H1 (cell line): ENCODE measurements at regions not wholly inside any gene's neighbourhood (a gene's known extent, or its start where the extent isn't known, plus 50 kb on each side); places are given as distances from the start of the nearest gene placed in this dataset.

Source experiments
- EP300 ChIP-seq, 2 experiments: IDR thresholded peaks; 1 replicate in 1 of 2; 2 replicates in 1 of 2; pipeline ENCODE4 v1.6.1; 2011 to 2012; ENCODE audit warnings: low read depth in 2 of 2, low read length in 2 of 2, mild to moderate bottlenecking in 2 of 2, borderline replicate concordance in 1 of 2, inconsistent platforms in 1 of 2, moderate library complexity in 1 of 2
- GABPA ChIP-seq: IDR thresholded peaks from 2 replicates; pipeline ENCODE4 v1.6.1; 2011; ENCODE audit warnings: mild to moderate bottlenecking, low read length, moderate library complexity, borderline replicate concordance; ENCODE audit not compliant: insufficient read depth
- KDM4A ChIP-seq: IDR thresholded peaks from one replicate; pipeline ENCODE4 v1.7.1; 2012; ENCODE audit warnings: low read depth, mild to moderate bottlenecking, moderate library complexity, low read length, inconsistent platforms; ENCODE audit not compliant: severe bottlenecking
- NANOG ChIP-seq: IDR thresholded peaks from 2 replicates; pipeline ENCODE4 v1.6.1; 2011; ENCODE audit warnings: low read length, low read depth, mild to moderate bottlenecking, inconsistent platforms; ENCODE audit not compliant: insufficient read depth, poor library complexity, severe bottlenecking
- RFX5 ChIP-seq: IDR thresholded peaks from 2 replicates; pipeline ENCODE4 v1.6.1; 2011; ENCODE audit warnings: low read depth, low read length, improper control_type of control experiment, borderline replicate concordance
- TF ChIP-seq, protein P1 (sequence below): fragments of 300-600 bp; sonication (generic); IDR thresholded peaks from 2 replicates; pipeline ENCODE4 v1.7.1; 2012; ENCODE audit warnings: low read length, moderate library complexity, mild to moderate bottlenecking, inconsistent platforms; ENCODE audit not compliant: insufficient replicate concordance
- TF ChIP-seq, protein P2 (sequence below): IDR thresholded peaks from 2 replicates; pipeline ENCODE4 v1.6.1; 2012; ENCODE audit warnings: inconsistent platforms
- TF ChIP-seq, protein P3 (sequence below), 3 experiments: IDR thresholded peaks; 1 replicate in 2 of 3; 2 replicates in 1 of 3; pipeline versions ENCODE4 v1.5.1 to v1.6.1; 2011; ENCODE audit warnings: low read length in 3 of 3, mild to moderate bottlenecking in 3 of 3, inconsistent platforms in 2 of 3, low read depth in 1 of 3, moderate library complexity in 1 of 3; ENCODE audit not compliant: insufficient read depth in 1 of 3; ENCODE audit errors: control extremely low read depth in 1 of 3

DNA sequence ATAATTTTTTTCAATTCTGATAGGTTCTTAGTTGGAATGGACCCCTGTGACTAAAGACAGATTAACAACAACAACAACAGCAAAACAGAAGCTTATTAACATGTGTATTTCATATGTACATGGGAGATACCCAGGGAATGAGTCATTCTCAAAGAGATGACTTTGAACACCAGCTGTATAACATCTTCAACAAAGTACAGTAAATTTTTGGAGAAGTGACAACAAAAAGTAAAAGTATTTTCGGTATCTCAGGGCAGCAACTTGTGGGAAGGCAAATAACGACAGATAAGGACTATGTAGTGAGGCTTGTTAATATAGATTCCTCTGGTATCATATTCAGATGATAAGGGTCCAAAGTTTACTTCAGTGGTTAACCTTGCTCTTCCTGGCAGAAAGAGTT is 573.4 kb upstream of the RAG2 start (continued):
- TF ChIP-seq, protein P1, sequence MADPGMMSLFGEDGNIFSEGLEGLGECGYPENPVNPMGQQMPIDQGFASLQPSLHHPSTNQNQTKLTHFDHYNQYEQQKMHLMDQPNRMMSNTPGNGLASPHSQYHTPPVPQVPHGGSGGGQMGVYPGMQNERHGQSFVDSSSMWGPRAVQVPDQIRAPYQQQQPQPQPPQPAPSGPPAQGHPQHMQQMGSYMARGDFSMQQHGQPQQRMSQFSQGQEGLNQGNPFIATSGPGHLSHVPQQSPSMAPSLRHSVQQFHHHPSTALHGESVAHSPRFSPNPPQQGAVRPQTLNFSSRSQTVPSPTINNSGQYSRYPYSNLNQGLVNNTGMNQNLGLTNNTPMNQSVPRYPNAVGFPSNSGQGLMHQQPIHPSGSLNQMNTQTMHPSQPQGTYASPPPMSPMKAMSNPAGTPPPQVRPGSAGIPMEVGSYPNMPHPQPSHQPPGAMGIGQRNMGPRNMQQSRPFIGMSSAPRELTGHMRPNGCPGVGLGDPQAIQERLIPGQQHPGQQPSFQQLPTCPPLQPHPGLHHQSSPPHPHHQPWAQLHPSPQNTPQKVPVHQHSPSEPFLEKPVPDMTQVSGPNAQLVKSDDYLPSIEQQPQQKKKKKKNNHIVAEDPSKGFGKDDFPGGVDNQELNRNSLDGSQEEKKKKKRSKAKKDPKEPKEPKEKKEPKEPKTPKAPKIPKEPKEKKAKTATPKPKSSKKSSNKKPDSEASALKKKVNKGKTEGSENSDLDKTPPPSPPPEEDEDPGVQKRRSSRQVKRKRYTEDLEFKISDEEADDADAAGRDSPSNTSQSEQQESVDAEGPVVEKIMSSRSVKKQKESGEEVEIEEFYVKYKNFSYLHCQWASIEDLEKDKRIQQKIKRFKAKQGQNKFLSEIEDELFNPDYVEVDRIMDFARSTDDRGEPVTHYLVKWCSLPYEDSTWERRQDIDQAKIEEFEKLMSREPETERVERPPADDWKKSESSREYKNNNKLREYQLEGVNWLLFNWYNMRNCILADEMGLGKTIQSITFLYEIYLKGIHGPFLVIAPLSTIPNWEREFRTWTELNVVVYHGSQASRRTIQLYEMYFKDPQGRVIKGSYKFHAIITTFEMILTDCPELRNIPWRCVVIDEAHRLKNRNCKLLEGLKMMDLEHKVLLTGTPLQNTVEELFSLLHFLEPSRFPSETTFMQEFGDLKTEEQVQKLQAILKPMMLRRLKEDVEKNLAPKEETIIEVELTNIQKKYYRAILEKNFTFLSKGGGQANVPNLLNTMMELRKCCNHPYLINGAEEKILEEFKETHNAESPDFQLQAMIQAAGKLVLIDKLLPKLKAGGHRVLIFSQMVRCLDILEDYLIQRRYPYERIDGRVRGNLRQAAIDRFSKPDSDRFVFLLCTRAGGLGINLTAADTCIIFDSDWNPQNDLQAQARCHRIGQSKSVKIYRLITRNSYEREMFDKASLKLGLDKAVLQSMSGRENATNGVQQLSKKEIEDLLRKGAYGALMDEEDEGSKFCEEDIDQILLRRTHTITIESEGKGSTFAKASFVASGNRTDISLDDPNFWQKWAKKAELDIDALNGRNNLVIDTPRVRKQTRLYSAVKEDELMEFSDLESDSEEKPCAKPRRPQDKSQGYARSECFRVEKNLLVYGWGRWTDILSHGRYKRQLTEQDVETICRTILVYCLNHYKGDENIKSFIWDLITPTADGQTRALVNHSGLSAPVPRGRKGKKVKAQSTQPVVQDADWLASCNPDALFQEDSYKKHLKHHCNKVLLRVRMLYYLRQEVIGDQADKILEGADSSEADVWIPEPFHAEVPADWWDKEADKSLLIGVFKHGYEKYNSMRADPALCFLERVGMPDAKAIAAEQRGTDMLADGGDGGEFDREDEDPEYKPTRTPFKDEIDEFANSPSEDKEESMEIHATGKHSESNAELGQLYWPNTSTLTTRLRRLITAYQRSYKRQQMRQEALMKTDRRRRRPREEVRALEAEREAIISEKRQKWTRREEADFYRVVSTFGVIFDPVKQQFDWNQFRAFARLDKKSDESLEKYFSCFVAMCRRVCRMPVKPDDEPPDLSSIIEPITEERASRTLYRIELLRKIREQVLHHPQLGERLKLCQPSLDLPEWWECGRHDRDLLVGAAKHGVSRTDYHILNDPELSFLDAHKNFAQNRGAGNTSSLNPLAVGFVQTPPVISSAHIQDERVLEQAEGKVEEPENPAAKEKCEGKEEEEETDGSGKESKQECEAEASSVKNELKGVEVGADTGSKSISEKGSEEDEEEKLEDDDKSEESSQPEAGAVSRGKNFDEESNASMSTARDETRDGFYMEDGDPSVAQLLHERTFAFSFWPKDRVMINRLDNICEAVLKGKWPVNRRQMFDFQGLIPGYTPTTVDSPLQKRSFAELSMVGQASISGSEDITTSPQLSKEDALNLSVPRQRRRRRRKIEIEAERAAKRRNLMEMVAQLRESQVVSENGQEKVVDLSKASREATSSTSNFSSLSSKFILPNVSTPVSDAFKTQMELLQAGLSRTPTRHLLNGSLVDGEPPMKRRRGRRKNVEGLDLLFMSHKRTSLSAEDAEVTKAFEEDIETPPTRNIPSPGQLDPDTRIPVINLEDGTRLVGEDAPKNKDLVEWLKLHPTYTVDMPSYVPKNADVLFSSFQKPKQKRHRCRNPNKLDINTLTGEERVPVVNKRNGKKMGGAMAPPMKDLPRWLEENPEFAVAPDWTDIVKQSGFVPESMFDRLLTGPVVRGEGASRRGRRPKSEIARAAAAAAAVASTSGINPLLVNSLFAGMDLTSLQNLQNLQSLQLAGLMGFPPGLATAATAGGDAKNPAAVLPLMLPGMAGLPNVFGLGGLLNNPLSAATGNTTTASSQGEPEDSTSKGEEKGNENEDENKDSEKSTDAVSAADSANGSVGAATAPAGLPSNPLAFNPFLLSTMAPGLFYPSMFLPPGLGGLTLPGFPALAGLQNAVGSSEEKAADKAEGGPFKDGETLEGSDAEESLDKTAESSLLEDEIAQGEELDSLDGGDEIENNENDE: no peak
- TF ChIP-seq KDM4A (no peak), GABPA (no peak), NANOG (no peak), RFX5 (no peak), EP300 (IDR thresholded peaks at IDR 0.05; ENCODE audit: borderline replicate concordance in 1 of 2, low read depth in 2 of 2, low read length in 2 of 2) (no peak)
- TF ChIP-seq, protein P2, sequence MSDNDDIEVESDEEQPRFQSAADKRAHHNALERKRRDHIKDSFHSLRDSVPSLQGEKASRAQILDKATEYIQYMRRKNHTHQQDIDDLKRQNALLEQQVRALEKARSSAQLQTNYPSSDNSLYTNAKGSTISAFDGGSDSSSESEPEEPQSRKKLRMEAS: no peak
- TF ChIP-seq, protein P3, sequence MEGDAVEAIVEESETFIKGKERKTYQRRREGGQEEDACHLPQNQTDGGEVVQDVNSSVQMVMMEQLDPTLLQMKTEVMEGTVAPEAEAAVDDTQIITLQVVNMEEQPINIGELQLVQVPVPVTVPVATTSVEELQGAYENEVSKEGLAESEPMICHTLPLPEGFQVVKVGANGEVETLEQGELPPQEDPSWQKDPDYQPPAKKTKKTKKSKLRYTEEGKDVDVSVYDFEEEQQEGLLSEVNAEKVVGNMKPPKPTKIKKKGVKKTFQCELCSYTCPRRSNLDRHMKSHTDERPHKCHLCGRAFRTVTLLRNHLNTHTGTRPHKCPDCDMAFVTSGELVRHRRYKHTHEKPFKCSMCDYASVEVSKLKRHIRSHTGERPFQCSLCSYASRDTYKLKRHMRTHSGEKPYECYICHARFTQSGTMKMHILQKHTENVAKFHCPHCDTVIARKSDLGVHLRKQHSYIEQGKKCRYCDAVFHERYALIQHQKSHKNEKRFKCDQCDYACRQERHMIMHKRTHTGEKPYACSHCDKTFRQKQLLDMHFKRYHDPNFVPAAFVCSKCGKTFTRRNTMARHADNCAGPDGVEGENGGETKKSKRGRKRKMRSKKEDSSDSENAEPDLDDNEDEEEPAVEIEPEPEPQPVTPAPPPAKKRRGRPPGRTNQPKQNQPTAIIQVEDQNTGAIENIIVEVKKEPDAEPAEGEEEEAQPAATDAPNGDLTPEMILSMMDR (IDR thresholded peaks at IDR 0.05; ENCODE audit: control extremely low read depth in 1 of 3, insufficient read depth in 1 of 3, low read depth in 1 of 3, low read length in 3 of 3): no peak
